Neural progenitor cell (in vitro differentiated cells): ENCODE measurements at regions not wholly inside any gene's neighbourhood (a gene's known extent, or its start where the extent isn't known, plus 50 kb on each side); places are given as distances from the start of the nearest gene placed in this dataset.

ENCODE experiments used
- CTCF ChIP-seq: fragments of 200-600 bp; sonication (generic); IDR thresholded peaks from 2 replicates; pipeline ENCODE4 v1.5.1; 2017; ENCODE audit warnings: antibody characterized with exemption, mild to moderate bottlenecking
- EZH2 ChIP-seq: fragments of 200-600 bp; sonication (generic); IDR thresholded peaks from 2 replicates; pipeline ENCODE4 v1.6.1; 2017; ENCODE audit warnings: antibody characterized with exemption, mild to moderate bottlenecking, moderate library complexity
- EZH2phosphoT487 ChIP-seq: fragments of 200-600 bp; sonication (generic); IDR thresholded peaks from 2 replicates; pipeline ENCODE4 v1.6.1; 2017; ENCODE audit warnings: antibody characterized with exemption

GRCh38 chr16:6114691-6115090 is 1017.1 kb upstream of the EEF2KMT start:
- TF ChIP-seq CTCF (no peak), EZH2 (no peak), EZH2phosphoT487 (no peak)
